GM23248 (cell line): ENCODE measurements at regions not wholly inside any gene's neighbourhood (a gene's known extent, or its start where the extent isn't known, plus 50 kb on each side); places are given as distances from the start of the nearest gene placed in this dataset.
A peak's percentile ranks its signal among the peaks of the same experiment; 100 is the strongest.

Experiments
- DNase-seq: peaks from one replicate; pipeline ENCODE4 v3.0.0-alpha.2; 2015
- H2AFZ ChIP-seq: fragments of 200-600 bp; sonication (generic); 2 replicates; pipeline ENCODE4 v1.6.1; 2016; ENCODE audit warnings: antibody characterized with exemption
- H3F3A ChIP-seq: fragments of 200-600 bp; sonication (generic); 2 replicates; pipeline ENCODE4 v1.6.1; 2016; ENCODE audit warnings: mild to moderate bottlenecking, antibody characterized with exemption, mixed run types; ENCODE audit not compliant: insufficient read depth
- H3K27ac ChIP-seq: fragments of 200-600 bp; sonication (generic); 2 replicates; pipeline ENCODE4 v1.5.1; 2016; ENCODE audit warnings: mild to moderate bottlenecking
- H3K27me3 ChIP-seq: fragments of 200-600 bp; sonication (generic); replicated peaks from 2 replicates; pipeline ENCODE4 v1.6.1; 2016; ENCODE audit warnings: mild to moderate bottlenecking; ENCODE audit not compliant: insufficient read depth
- H3K36me3 ChIP-seq: fragments of 200-600 bp; sonication (generic); 2 replicates; pipeline ENCODE4 v1.6.1; 2016; ENCODE audit warnings: low read depth, mild to moderate bottlenecking
- H3K4me1 ChIP-seq: fragments of 200-600 bp; sonication (generic); 2 replicates; pipeline ENCODE4 v1.6.1; 2016; ENCODE audit warnings: mild to moderate bottlenecking; ENCODE audit not compliant: insufficient read depth
- H3K4me2 ChIP-seq: fragments of 200-600 bp; sonication (generic); one replicate; pipeline ENCODE4 v1.6.1; 2016; ENCODE audit warnings: mild to moderate bottlenecking; ENCODE audit not compliant: unreplicated experiment
- H3K4me3 ChIP-seq: fragments of 200-600 bp; sonication (generic); 2 replicates; pipeline ENCODE4 v1.5.1; 2016; ENCODE audit warnings: mild to moderate bottlenecking
- H3K79me2 ChIP-seq: fragments of 200-600 bp; sonication (generic); 2 replicates; pipeline ENCODE4 v1.6.1; 2016; ENCODE audit warnings: mild to moderate bottlenecking; ENCODE audit not compliant: insufficient read depth
- H3K9ac ChIP-seq: fragments of 200-600 bp; sonication (generic); 2 replicates; pipeline ENCODE4 v1.6.1; 2016; ENCODE audit warnings: mild to moderate bottlenecking
- H3K9me2 ChIP-seq: fragments of 200-600 bp; sonication (generic); 2 replicates; pipeline ENCODE4 v1.6.1; 2016; ENCODE audit warnings: mixed run types, mild to moderate bottlenecking, moderate library complexity; ENCODE audit not compliant: insufficient read depth
- H3K9me3 ChIP-seq: fragments of 200-600 bp; sonication (generic); one replicate; pipeline ENCODE4 v1.6.1; 2017; ENCODE audit warnings: low read depth
- H4K20me1 ChIP-seq: fragments of 200-600 bp; sonication (generic); 2 replicates; pipeline ENCODE4 v1.6.0; 2016; ENCODE audit not compliant: insufficient read depth
- EZH2 ChIP-seq: fragments of 200-600 bp; sonication (generic); IDR thresholded peaks from 2 replicates; pipeline ENCODE4 v1.6.1; 2018; ENCODE audit warnings: antibody characterized with exemption, mild to moderate bottlenecking; ENCODE audit not compliant: insufficient read depth, poor library complexity, severe bottlenecking
- EZH2phosphoT487 ChIP-seq: fragments of 200-600 bp; sonication (generic); IDR thresholded peaks from 2 replicates; pipeline ENCODE4 v1.6.1; 2018; ENCODE audit warnings: antibody characterized with exemption, moderate library complexity, mild to moderate bottlenecking, low read depth; ENCODE audit not compliant: insufficient read depth
- WGBS, 2 experiments: methylation state at CpG; one replicate each; pipeline ENCODE4 v1.1.6; 2015 to 2017; ENCODE audit warnings: low lambda C conversion rate in 2 of 2, low coverage in 1 of 2; ENCODE audit errors: missing lambda C conversion rate in 2 of 2; 5-methylcytosine and 5-hydroxymethylcytosine counted together
- in situ Hi-C: fragments of 300-500 bp; cut with MboI; formaldehyde crosslinking; loops from 2 replicates; pipeline ENCODE4 v1.15.0; 2020

- Histone ChIP-seq H3F3A (no peaks in the 10 kb centered on the region), H2AFZ (no peak overlapping the region), H3K4me3 (no peak overlapping the region), H3K36me3 (no peaks in the 10 kb centered on the region), H3K79me2 (no peaks in the 10 kb centered on the region), H3K9ac (no peak overlapping the region), H3K27ac (no peak overlapping the region), H3K4me2 (no peak overlapping the region), H3K27me3 (peaks cover 4% of the 10 kb centered on the region; the same call in 1 of the 2 replicates), H3K9me2 (no peaks in the 10 kb centered on the region), H4K20me1 (no peaks in the 10 kb centered on the region), H3K9me3 (no peaks in the 10 kb centered on the region), H3K4me1 (peaks cover 8% of the 10 kb centered on the region)
- WGBS, 2 experiments: 70 to 80% methylated on average over 4 to 10 of the region's 10 CpGs
- TF ChIP-seq EZH2 (no peak), EZH2phosphoT487 (no peak)
- in situ Hi-C loops: no loop called here
- no peak for DNase-seq
These were observed 92.3 kb downstream of the ANKRD10 start for GRCh38 chr13:110822669-110822945.

GRCh38 chr13:110824702-110825300 is 90.1 kb downstream of the ANKRD10 start:
- H3K9me2 ChIP-seq: no peaks in the 10 kb centered on the region
- H3K9me3 ChIP-seq: no peaks in the 10 kb centered on the region
- no peaks in the 10 kb centered on the region for H4K20me1 ChIP-seq
- DNase-seq: peak; percentile 36
- WGBS, 2 experiments: 12 to 13% methylated on average over 13 of the region's 13 CpGs
- H3K27me3 ChIP-seq: peaks cover 4% of the 10 kb centered on the region; the same call in 1 of the 2 replicates
- H3K9ac ChIP-seq: 0 out of 2 replicates have a peak overlapping the region, but pooled peaks have one; percentile 9
- peak overlapping the region; percentile 68 for H2AFZ ChIP-seq
- no peaks in the 10 kb centered on the region for H3K79me2 ChIP-seq
- H3K36me3 ChIP-seq: no peaks in the 10 kb centered on the region
- H3K27ac ChIP-seq: no peak overlapping the region
- H3K4me2 ChIP-seq: peak overlapping the region; percentile 77
- H3K4me3 ChIP-seq: peak overlapping the region; percentile 46
- peaks cover 8% of the 10 kb centered on the region for H3K4me1 ChIP-seq
- no peaks in the 10 kb centered on the region for H3F3A ChIP-seq
- in situ Hi-C loops: no loop called here
- TF ChIP-seq EZH2: no peak

GRCh38 chr13:110825516-110825915 is 89.4 kb downstream of the ANKRD10 start:
- no peaks in the 10 kb centered on the region for H3K36me3 ChIP-seq
- H4K20me1 ChIP-seq: no peaks in the 10 kb centered on the region
- H3K9me3 ChIP-seq: no peaks in the 10 kb centered on the region
- no peaks in the 10 kb centered on the region for H3K9me2 ChIP-seq
- peaks cover 4% of the 10 kb centered on the region; the same call in 1 of the 2 replicates for H3K27me3 ChIP-seq
- H3K27ac ChIP-seq: no peak overlapping the region
- H3K4me3 ChIP-seq: no peak overlapping the region
- H2AFZ ChIP-seq: no peak overlapping the region
- TF ChIP-seq EZH2 (no peak), EZH2phosphoT487 (no peak)
- no peak for DNase-seq
- H3F3A ChIP-seq: no peaks in the 10 kb centered on the region
- H3K4me2 ChIP-seq: no peak overlapping the region
- no peak overlapping the region for H3K9ac ChIP-seq
- no peaks in the 10 kb centered on the region for H3K79me2 ChIP-seq
- 74 to 76% methylated on average over 13 of the region's 13 CpGs for WGBS, 2 experiments
- in situ Hi-C loops: no loop called here
- H3K4me1 ChIP-seq: peaks cover 8% of the 10 kb centered on the region

- H3K27ac ChIP-seq: no peak overlapping the region
- peaks cover 8% of the 10 kb centered on the region for H3K4me1 ChIP-seq
- no peak overlapping the region for H3K4me3 ChIP-seq
- TF ChIP-seq EZH2phosphoT487 (no peak), EZH2 (no peak)
- H3K9ac ChIP-seq: no peak overlapping the region
- 72 to 76% methylated on average over 5 of the region's 5 CpGs for WGBS, 2 experiments
- H2AFZ ChIP-seq: no peak overlapping the region
- DNase-seq: no peak
- no peaks in the 10 kb centered on the region for H4K20me1 ChIP-seq
- peaks cover 4% of the 10 kb centered on the region; the same call in 1 of the 2 replicates for H3K27me3 ChIP-seq
- no peaks in the 10 kb centered on the region for H3F3A ChIP-seq
- no peaks in the 10 kb centered on the region for H3K9me2 ChIP-seq
- in situ Hi-C loops: no loop called here
- no peaks in the 10 kb centered on the region for H3K9me3 ChIP-seq
- H3K79me2 ChIP-seq: no peaks in the 10 kb centered on the region
- H3K4me2 ChIP-seq: no peak overlapping the region
- no peaks in the 10 kb centered on the region for H3K36me3 ChIP-seq
These were observed 88.8 kb downstream of the ANKRD10 start for GRCh38 chr13:110826101-110826500.
